ENCODE measurements at regions not wholly inside any gene's neighbourhood (a gene's known extent, or its start where the extent isn't known, plus 50 kb on each side); places are given as distances from the start of the nearest gene placed in this dataset.

DNA sequence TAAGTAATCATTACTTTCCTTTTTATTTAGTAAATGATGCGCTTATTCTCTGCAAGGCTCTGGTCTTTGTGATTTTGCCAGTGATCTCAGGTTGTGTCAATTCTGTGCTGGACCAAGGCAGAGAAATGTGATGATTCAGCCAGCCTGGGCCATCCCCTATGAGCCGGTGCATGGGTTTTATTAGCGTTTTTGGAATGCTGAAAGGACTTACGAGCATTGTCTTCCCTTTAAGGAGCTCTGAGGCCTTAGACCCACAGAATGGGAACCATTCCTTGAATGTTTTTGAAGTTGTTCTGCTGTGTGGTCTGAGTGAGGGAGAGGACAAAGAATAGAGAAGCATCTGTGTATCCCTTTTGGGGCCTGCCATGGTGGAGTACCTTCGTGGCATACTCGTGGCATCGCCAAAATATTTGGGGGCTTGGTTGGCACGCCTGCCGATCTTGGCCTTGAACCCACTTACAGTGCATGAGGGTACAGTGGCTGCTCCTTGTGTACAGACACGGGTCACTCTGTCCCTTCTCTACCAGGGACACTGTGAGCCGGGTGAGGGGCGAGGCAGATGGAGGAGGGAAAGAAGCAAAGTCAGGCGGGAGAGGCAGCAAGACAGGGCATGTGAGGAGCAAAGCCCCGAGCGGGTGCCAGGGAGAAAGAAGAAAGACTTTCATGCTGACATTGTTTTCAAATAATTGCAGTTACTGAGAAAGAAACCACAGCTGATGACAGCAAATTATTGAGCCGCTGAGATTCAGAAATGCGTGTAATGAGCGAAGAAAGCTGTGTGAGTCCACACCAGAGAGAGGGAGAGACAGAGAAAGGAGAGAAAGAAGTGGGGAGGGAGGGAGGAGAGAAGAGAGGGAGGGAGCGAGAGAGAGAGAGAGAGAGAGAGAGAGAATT is 269.4 kb upstream of the RGMA start:
- no peak for TF ChIP-seq POLR2A (IDR thresholded peaks at IDR 0.05)
- TF ChIP-seq, protein P1, sequence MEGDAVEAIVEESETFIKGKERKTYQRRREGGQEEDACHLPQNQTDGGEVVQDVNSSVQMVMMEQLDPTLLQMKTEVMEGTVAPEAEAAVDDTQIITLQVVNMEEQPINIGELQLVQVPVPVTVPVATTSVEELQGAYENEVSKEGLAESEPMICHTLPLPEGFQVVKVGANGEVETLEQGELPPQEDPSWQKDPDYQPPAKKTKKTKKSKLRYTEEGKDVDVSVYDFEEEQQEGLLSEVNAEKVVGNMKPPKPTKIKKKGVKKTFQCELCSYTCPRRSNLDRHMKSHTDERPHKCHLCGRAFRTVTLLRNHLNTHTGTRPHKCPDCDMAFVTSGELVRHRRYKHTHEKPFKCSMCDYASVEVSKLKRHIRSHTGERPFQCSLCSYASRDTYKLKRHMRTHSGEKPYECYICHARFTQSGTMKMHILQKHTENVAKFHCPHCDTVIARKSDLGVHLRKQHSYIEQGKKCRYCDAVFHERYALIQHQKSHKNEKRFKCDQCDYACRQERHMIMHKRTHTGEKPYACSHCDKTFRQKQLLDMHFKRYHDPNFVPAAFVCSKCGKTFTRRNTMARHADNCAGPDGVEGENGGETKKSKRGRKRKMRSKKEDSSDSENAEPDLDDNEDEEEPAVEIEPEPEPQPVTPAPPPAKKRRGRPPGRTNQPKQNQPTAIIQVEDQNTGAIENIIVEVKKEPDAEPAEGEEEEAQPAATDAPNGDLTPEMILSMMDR (IDR thresholded peaks at IDR 0.05), result no peak

Data from uterus (tissue), 2 donors.